ENCODE measurements at regions not wholly inside any gene's neighbourhood (a gene's known extent, or its start where the extent isn't known, plus 50 kb on each side); places are given as distances from the start of the nearest gene placed in this dataset.

DNA sequence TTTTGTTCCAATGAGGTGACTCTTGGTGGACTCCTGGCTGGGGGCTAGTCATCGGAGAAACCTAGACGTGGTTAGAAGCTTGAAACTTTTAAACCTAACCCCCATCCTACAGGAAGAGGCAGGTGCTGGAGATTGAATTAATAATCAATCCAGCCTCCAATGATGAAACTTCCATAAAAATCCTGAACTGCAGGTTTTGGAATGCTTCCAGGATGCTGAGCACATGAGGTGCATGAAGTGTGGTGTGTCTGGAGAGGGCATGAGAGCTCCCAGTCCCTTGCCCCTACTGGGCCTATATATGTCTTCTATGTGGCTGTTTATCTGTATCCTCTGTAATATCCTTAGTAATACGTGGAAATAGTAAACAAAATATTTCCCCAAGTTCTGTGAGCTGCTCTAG, 90.7 kb upstream of the PDHA2 start:
- TF ChIP-seq, protein P1, sequence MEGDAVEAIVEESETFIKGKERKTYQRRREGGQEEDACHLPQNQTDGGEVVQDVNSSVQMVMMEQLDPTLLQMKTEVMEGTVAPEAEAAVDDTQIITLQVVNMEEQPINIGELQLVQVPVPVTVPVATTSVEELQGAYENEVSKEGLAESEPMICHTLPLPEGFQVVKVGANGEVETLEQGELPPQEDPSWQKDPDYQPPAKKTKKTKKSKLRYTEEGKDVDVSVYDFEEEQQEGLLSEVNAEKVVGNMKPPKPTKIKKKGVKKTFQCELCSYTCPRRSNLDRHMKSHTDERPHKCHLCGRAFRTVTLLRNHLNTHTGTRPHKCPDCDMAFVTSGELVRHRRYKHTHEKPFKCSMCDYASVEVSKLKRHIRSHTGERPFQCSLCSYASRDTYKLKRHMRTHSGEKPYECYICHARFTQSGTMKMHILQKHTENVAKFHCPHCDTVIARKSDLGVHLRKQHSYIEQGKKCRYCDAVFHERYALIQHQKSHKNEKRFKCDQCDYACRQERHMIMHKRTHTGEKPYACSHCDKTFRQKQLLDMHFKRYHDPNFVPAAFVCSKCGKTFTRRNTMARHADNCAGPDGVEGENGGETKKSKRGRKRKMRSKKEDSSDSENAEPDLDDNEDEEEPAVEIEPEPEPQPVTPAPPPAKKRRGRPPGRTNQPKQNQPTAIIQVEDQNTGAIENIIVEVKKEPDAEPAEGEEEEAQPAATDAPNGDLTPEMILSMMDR (IDR thresholded peaks at IDR 0.05): no peak
- no peak for TF ChIP-seq POLR2A (IDR thresholded peaks at IDR 0.05)
